GM21717 (cell line): ENCODE measurements at regions not wholly inside any gene's neighbourhood (a gene's known extent, or its start where the extent isn't known, plus 50 kb on each side); places are given as distances from the start of the nearest gene placed in this dataset.
A peak's percentile ranks its signal among the peaks of the same experiment; 100 is the strongest.

ENCODE experiments used
- ATAC-seq: cut with Tn5 transposase; IDR thresholded peaks from one replicate; pipeline ENCODE4 v1.9.1; 2021; ENCODE audit warnings: mild to moderate bottlenecking, moderate library complexity; ENCODE audit not compliant: unreplicated experiment

GRCh38 chr15:94602754-94603470 lies 371.6 kb downstream of the MCTP2 start:
- no peak for ATAC-seq

DNA sequence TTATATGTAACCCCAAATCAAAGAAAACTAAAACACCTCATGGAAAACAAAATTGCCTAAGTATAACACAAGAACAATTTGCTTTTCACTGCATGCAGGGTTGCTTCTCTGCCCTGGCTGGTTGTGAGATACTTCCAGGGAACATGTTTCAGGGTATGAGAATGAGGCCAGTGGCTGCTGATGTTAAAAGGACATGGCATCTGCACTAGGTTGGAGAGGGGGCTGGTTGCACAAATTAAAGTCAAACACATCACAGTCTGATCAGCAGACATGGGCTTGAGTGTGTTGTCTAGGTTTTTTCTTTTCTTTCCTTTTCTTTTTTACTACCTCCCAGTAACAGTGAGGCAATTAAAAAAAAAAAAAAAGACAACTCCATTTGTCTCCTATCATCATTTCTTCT lies 374.9 kb downstream of the MCTP2 start:
- ATAC-seq: no peak

- ATAC-seq: no peak
Observed at GRCh38 chr15:94607176-94607654, 375.9 kb downstream of the MCTP2 start.

- peak; percentile 90 for ATAC-seq
Observed at GRCh38 chr15:94610069-94610468, 378.7 kb downstream of the MCTP2 start.

DNA sequence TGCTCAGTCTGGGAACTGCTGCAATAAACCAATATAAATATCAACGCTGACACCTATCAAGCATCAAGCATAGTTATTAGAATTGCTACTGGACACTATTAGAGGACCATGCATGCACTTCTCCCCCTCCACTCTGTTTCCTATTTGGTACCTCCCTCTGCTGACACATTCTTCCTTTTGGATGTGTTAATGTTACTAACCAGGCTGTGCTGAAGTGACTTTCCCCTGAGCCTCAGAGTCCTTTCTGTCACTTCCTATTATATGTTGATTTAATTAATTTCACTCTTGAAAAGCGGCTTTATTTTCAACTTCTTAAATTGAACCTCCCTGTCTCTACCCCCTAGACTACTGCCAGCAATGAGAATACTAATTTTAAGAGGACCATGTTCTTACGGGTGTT lies 379.1 kb downstream of the MCTP2 start:
- peak; percentile 18 for ATAC-seq

- ATAC-seq: no peak
Observed at GRCh38 chr15:94611656-94612055, 380.3 kb downstream of the MCTP2 start.

DNA sequence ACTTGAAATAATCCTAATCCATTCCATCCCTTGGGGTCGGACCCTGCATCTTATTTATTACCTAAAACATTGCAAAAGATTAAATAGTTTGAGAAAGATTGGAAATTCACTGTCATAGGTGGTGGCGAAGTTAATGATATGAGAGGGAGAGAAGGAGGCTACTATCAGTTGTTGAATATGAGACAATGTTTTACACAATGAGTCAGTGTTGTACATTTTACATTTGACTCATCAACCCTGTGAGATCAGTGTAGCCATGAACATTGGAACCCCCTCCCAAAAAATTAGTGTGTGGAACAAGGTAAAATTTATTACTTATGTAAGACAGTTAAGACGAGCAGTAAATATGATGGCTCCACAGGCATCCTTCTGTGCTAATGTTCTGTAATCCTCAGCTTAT lies 384.3 kb downstream of the MCTP2 start:
- no peak for ATAC-seq

GRCh38 chr15:94620632-94621031 lies 389.3 kb downstream of the MCTP2 start:
- no peak for ATAC-seq

- no peak for ATAC-seq
Observed at GRCh38 chr15:94621736-94622135, 390.4 kb downstream of the MCTP2 start.

DNA sequence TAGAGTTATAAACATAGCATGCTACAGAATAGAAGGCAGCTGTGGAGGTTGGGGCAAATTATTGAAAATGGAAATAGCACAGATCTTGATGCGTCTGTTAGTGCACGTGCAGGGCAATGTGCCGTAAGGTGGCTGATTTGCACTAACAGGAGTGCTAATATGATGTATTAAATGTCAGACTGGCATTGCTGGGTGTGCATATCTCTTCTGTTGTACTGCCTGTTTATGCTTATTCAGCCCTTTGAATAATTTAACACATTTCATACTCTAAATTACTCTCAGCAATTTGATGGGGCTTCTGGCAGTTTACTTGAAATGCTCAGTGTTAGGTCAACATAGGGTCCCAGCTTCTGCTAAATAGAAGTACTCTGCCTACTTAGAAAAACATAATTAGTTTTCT lies 395.6 kb downstream of the MCTP2 start:
- ATAC-seq: no peak

GRCh38 chr15:94631608-94632007 lies 400.2 kb downstream of the MCTP2 start:
- peak; percentile 97 for ATAC-seq

- no peak for ATAC-seq
Observed at GRCh38 chr15:94638183-94638582, 406.8 kb downstream of the MCTP2 start.

- ATAC-seq: no peak
Observed at GRCh38 chr15:94639701-94640100, 408.3 kb downstream of the MCTP2 start.

DNA sequence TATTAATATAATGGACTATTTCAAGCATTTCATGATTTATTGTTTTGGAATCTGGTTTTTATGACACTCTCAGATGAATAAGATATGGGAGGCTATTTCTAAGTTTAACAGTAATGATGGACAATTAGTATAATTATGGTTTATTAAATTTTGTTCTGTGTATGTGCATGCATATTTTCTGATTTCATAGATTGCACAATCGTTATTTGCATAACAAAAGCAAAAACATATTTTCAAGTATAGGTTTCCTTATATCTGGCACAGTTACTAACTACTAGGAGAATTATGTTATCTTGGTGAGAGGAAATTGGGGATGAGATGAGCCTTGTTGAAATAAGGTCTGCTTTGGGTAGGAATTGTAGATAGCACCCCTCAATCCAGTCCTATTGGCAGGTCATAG lies 413.1 kb downstream of the MCTP2 start:
- no peak for ATAC-seq

- ATAC-seq: no peak
Observed at GRCh38 chr15:94653071-94653470, 421.7 kb downstream of the MCTP2 start.

- no peak for ATAC-seq
Observed at GRCh38 chr15:94655249-94655880, 424.0 kb downstream of the MCTP2 start.

- ATAC-seq: no peak
Observed at GRCh38 chr15:94665676-94666441, 434.5 kb downstream of the MCTP2 start.

DNA sequence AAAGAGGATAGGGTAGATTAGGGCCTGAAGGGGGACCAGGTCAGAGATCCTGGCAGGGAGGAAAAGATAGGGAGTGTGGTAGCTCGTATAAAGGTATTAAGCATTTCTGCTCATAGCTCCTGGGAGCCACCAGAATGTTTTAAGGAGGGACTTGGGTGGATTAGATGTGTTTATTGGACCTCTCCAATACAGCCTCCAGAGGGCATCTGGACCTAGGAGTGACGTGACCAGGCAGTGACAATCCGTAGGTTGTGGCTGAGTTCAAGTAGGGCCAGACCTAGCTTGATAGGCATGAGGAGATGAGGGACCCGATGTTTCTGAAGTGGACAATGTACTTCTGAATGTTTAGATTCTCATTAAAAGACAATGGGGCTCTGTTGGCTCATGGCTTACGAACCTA lies 435.2 kb downstream of the MCTP2 start:
- ATAC-seq: no peak

GRCh38 chr15:94667109-94667508 lies 435.7 kb downstream of the MCTP2 start:
- no peak for ATAC-seq

DNA sequence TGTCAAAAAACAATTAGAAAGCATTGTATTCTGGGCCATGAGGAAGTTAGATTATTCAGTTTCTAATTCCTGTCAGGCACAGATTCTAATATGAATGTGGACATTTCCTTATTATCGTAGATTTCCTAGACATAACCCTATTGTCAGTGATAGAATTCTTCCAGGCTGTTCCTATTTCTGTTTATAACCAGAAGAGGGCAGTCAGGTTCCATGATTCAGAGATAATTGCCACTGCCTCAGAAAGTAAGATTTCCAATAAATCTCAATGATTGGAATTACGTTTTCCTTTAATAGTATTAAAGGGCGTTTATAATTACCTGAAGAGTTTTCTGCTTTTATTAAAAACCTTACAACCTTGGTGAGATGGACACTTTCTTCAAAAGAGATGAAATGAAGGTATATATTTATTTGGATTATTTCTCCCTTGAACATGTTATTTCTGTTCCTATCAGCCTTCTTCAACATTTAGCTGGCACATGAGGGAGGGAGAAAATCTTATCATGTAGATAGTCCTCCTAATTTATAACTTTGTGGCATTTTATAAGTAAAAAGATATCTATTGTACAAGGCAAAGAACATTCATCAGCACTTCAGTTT lies 439.2 kb downstream of the MCTP2 start:
- no peak for ATAC-seq

- no peak for ATAC-seq
Observed at GRCh38 chr15:94671858-94672532, 440.6 kb downstream of the MCTP2 start.
